ENCODE measurements at regions not wholly inside any gene's neighbourhood (a gene's known extent, or its start where the extent isn't known, plus 50 kb on each side); places are given as distances from the start of the nearest gene placed in this dataset.

- TF ChIP-seq, protein P1, sequence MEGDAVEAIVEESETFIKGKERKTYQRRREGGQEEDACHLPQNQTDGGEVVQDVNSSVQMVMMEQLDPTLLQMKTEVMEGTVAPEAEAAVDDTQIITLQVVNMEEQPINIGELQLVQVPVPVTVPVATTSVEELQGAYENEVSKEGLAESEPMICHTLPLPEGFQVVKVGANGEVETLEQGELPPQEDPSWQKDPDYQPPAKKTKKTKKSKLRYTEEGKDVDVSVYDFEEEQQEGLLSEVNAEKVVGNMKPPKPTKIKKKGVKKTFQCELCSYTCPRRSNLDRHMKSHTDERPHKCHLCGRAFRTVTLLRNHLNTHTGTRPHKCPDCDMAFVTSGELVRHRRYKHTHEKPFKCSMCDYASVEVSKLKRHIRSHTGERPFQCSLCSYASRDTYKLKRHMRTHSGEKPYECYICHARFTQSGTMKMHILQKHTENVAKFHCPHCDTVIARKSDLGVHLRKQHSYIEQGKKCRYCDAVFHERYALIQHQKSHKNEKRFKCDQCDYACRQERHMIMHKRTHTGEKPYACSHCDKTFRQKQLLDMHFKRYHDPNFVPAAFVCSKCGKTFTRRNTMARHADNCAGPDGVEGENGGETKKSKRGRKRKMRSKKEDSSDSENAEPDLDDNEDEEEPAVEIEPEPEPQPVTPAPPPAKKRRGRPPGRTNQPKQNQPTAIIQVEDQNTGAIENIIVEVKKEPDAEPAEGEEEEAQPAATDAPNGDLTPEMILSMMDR (IDR thresholded peaks at IDR 0.05), result no peak
- no peak for TF ChIP-seq POLR2A (IDR thresholded peaks at IDR 0.05)
Observed at GRCh38 chr1:72678683-72679082, 396.3 kb upstream of the NEGR1 start.

All from body of pancreas (tissue), 4 donors.